NCI-H2029 (cell line): ENCODE measurements at regions not wholly inside any gene's neighbourhood (a gene's known extent, or its start where the extent isn't known, plus 50 kb on each side); places are given as distances from the start of the nearest gene placed in this dataset.
"Not testable (repeated sequence)": the region's sequence is repeated elsewhere in the genome, so short reads cannot be mapped to it uniquely, and the experiment has no call there.

Experiments
- DNase-seq: peaks from one replicate; lab custom pipeline; 2025; lab: John Stamatoyannopoulos, UW

GRCh38 chr7:86202833-86203232, 440.9 kb upstream of the GRM3 start:
- no peak for DNase-seq

- DNase-seq: no peak
These were observed 441.9 kb upstream of the GRM3 start for GRCh38 chr7:86201767-86202166.

DNA sequence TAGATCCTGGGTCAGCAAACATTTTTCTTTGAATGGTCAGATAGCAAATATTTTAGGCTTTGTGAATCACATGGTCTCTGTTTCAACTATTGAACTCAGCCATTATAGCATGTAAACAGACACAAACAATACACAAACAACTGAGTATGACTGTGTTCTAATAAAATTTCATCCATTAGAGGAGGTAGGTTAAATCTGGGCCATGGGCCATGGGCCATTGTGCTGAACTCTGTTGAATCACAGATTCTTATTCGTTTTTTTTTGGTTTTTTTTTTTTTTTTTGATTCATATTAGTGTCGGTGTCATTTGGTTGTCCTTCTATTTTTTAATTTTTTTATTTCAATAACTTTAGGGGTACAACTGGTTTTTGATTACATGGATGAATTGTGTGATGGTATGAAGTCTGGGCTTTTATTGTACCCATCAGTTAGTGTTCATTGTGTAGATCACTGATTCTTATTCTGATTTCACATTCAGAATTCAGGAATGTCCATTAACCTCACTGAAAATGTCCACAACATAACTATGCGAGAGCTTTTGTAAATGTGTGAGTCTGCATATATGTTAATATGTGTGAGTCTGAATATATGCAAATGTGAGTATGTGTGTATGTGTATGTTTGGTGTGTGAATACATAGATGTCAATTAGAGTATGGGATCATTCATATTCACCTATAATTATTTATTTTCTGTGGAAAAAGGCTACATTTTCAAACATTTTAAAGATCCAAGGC, 443.7 kb upstream of the GRM3 start:
- DNase-seq: no peak

GRCh38 chr7:86190351-86190750, 453.4 kb upstream of the GRM3 start:
- no peak for DNase-seq

DNA sequence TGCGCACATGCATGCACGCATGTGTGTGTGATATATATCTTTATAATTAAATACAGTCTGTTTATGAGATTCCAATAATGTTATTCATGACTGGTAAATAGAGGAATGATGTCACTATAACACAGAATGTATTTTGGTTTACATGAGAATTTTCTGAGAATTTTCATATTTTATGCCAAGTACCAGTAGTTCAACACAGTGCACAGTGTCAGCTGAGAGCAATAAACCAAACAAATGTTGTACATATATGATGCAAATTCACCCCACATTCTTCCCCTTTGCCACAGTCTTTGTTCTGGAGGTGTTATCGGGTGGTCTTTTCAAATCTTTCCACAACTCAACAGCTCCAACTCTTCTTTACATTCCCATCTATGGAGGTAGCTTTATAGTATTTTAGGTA, 462.2 kb upstream of the GRM3 start:
- DNase-seq: no peak

GRCh38 chr7:86164827-86165226, 478.9 kb upstream of the GRM3 start:
- DNase-seq: no peak

DNA sequence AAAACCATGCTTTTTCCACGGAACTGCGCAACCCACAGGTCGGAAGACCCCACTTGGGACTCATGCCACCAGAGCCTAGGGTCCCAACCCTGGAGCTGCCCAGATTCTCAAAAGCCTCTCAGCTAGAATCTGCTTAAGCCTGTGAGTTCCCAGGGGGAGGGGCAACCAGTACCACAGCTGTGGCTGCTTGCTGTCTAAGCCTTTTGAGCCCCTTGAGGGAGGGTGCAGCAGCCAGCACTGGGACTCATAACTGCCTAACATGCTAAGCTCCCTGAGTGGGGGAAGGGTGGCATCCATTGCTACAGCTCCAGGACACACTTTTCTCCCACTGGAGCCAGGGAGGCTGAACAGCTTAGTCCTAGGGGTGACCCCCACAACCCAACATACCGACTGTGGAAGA, 485.6 kb upstream of the GRM3 start:
- no peak for DNase-seq

DNA sequence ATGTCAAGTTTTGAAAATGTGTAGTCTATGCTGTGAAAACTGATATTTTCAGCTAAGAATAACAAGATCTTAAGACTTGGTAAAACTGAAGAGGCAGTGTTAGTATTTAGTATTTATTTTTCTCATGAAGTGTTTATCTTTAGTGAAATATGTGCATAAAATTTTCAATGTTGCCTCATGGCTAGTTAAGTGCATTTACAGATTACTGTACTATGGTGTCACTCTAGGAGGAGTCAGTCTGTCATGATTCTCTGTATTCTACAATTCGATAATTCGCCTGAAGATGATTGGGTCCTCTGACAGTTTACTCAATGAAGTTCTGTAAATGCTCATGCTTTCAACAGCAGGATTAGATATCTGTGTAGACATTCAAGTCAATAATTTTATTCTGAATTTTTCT, 488.1 kb upstream of the GRM3 start:
- DNase-seq: no peak

DNA sequence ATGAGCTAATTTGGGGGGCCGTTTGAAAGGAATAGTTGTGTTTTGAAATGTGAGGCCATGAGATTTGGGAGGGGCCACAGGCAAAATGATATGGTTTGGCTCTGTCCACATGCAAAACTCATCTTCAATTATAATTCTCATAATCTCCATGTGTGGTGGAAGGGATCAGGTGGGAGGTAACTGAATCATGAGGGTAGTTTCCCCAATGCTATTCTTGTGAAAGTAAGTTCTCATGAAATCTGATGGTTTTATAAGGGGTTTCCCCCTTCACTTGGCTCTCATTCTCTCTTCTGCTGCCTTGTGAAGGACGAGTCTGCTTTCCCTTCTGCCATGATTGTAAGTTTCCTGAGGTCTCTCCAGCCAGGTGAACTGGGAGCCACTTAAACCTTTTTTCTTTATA, 490.8 kb upstream of the GRM3 start:
- no peak for DNase-seq

DNA sequence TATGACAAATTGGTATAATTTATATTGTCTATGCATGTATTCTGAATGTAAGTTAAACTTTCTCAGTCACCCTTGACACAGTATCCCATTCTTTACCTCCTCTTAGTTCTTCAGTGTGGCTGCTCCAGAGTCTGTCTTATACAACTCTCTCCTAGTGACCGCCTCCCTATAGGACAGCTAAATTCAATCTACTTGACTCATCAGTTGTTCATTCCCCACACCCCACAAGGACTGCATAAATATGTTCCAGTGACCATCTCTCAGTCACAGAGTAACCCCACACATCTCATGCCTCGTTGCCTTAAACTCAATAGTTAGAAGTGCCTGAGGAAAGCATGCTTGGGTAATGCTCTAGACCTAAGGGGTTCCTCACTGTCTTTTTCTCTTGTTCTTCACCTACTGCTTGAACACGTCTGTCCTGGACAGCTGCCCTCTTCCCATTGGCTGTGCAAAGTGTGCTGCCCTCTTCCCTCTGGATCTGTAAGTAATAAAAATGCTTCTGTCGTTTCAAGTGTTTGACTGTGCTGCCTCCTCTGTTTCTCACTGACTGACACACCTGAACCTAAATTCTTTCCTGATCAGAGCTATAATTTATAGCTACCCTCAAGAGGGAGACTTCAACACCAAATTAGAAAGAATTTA, 494.6 kb upstream of the GRM3 start:
- DNase-seq: no peak

GRCh38 chr7:86148501-86148900, 495.2 kb upstream of the GRM3 start:
- no peak for DNase-seq

GRCh38 chr7:86137343-86137742, 506.4 kb upstream of the GRM3 start:
- no peak for DNase-seq

GRCh38 chr7:86130268-86130667, 513.4 kb upstream of the GRM3 start:
- DNase-seq: no peak

GRCh38 chr7:86123476-86123875, 520.2 kb upstream of the GRM3 start:
- no peak for DNase-seq

DNA sequence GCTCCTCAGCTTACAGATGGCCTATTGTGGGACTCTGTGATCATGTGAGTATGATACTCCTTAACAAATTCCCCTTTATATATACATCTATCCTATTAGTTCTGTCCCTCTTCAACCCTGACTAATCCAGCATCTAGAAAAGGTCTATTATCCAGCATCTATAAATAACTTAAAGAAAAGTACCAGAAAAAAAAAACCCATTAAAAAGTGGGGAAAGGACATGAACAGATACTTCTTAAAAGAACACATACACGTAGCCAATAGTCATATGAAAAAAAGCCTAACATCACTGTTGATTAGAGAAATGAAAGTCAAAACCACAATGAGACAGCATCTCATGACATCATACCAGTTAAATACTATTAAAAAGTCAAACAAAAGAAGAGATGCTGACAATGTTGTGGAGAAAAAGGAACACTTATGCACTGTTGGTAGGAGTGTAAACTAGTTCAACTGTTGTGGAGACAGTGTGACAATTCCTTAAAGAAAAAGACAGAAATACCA, 549.5 kb upstream of the GRM3 start:
- DNase-seq: no peak

DNA sequence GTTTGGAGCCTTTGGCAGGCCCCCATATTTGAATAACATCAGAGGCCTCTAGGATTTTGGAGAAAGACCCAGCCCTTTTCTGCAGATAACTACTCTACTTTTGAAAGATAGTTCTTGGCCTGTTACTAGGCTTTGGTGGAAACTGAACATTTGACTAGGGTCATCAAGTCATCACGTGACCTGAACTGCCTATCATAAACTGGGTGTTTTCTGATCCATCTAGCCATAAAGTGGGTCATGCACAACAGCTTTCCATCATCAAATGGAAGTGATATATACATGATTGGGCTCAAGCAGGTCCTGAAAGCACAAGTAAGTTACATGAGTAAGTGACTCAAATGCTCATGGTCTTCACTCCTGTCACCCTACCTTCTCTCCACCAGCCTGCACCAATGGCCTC, 552.3 kb upstream of the GRM3 start:
- DNase-seq: no peak

DNA sequence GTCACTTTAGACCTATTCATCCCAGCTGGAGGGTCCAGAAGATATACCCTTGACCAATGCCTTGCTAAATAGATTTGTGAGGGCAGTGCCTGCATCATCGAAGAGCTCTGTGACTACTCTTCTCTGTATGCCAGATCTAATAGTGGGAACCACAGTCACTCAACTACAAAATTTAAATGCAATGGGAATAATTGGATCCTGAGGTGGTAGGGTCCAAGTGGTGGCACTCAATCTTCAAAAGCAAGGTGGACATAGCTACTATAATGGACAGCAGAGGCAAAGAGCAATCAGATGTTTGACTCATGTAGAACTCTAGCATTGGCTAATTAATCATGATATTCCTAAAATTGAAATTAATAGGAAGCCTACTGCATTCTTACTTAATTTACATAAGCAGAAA, 554.3 kb upstream of the GRM3 start:
- no peak for DNase-seq

GRCh38 chr7:86064572-86064971, 579.1 kb upstream of the GRM3 start:
- DNase-seq: not testable (repeated sequence)

DNA sequence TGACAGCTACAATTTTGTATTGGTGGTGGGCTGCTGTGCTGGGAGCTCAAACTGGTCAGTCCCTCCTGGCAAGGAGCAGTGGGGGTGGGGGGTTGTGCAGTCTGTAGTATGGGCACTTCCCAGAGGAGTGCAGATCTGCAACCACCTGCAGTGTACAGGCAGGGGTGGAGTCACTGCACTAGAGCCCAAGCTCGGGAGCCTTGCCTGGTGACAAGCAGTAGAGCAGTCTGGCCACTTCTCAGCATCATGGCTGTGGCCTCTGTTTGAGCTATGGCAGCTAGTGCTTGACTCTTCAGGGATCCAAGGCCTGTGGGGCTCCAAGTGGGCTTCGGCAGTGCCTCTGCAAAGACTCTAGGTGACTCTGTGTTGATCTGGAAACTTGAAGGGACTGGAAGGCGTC, 585.1 kb upstream of the GRM3 start:
- no peak for DNase-seq

DNA sequence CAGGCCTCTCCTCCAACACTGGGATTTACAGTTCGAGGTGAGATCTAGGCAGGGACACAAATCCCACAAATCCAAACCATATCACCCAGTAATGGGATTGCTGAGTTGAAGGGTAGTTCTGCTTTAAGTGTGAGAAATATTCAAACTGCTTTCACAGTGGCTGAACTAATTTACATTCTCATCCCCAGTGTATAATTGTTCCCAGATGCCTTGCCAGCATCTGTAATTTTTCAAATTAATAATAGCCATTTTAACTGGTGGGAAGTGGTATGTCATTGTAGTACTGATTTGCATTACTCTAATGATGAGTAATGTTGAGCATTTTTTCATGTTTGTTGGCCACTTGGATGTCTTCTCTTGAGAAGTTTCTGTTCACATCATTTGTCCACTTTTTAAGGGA, 592.8 kb upstream of the GRM3 start:
- DNase-seq: no peak

- no peak for DNase-seq
These were observed 593.8 kb upstream of the GRM3 start for GRCh38 chr7:86049910-86050309.

- DNase-seq: not testable (repeated sequence)
These were observed 598.5 kb upstream of the GRM3 start for GRCh38 chr7:86045197-86045596.

DNA sequence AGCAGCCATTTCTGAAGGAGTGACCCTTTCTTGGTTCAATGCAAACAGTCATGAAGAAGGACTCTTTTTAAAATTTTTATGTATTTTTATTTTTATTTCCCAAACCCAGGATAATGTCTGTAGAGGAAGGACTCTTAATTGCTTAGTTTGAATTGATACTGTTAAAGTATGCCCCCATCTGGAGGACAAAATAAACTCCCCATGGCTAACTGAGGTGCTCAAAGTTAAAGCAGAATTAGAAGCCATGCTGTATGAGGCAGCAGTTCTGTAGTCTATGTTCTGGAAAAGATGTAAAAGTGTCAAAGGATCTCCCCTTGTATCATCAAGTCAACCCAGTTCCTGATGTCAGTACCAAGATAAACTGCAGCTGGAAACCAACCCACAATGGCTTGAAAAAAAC, 617.9 kb upstream of the GRM3 start:
- DNase-seq: no peak

DNA sequence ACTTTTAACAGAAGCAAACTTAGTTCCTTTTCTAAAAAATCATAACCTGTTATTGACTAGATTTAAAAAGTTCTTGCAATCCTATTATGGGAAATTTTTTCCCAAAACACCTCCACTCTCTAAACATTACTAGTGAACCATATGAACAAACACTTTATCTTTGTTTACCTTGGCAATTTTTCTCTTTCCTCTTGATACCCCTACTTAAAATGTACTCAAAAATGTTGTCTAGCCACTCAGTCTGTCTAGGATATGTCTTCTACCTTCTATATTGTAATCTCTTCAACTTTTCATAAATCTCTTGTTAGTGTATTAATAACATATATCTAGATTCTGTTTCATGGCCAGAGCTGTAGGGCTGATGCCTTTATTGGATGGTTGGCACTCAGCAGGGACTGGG, 630.0 kb upstream of the GRM3 start:
- DNase-seq: no peak
